ENCODE measurements at regions not wholly inside any gene's neighbourhood (a gene's known extent, or its start where the extent isn't known, plus 50 kb on each side); places are given as distances from the start of the nearest gene placed in this dataset.

GRCh38 chr1:102434421-102434820 is 437.7 kb upstream of the OLFM3 start:
- no peak for DNase-seq
- Histone ChIP-seq H3K4me3 (no peak overlapping the region), H3K4me1 (no peaks in the 10 kb centered on the region), H3K27me3 (no peaks in the 10 kb centered on the region), H3K27ac (no peak overlapping the region), H3K36me3 (no peaks in the 10 kb centered on the region), H3K9me3 (no peaks in the 10 kb centered on the region)
- TF ChIP-seq POLR2A (IDR thresholded peaks at IDR 0.05): no peak
- WGBS, 2 donors: 69 to 71% methylated on average over 4 of the region's 4 CpGs
- ATAC-seq (ENCODE audit: low FRiP score in 2 of 2): no peak

- ATAC-seq (ENCODE audit: low FRiP score in 2 of 2) (no peak), DNase-seq (no peak)
- Histone ChIP-seq H3K4me3 (no peak overlapping the region), H3K4me1 (no peaks in the 10 kb centered on the region), H3K27me3 (no peaks in the 10 kb centered on the region), H3K9me3 (no peaks in the 10 kb centered on the region), H3K36me3 (no peaks in the 10 kb centered on the region), H3K27ac (no peak overlapping the region)
- TF ChIP-seq, protein P1, sequence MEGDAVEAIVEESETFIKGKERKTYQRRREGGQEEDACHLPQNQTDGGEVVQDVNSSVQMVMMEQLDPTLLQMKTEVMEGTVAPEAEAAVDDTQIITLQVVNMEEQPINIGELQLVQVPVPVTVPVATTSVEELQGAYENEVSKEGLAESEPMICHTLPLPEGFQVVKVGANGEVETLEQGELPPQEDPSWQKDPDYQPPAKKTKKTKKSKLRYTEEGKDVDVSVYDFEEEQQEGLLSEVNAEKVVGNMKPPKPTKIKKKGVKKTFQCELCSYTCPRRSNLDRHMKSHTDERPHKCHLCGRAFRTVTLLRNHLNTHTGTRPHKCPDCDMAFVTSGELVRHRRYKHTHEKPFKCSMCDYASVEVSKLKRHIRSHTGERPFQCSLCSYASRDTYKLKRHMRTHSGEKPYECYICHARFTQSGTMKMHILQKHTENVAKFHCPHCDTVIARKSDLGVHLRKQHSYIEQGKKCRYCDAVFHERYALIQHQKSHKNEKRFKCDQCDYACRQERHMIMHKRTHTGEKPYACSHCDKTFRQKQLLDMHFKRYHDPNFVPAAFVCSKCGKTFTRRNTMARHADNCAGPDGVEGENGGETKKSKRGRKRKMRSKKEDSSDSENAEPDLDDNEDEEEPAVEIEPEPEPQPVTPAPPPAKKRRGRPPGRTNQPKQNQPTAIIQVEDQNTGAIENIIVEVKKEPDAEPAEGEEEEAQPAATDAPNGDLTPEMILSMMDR (IDR thresholded peaks at IDR 0.05): no peak
- no peak for TF ChIP-seq EP300 (IDR thresholded peaks at IDR 0.05)
- 90 to 93% methylated on average over 1 of the region's 1 CpG for WGBS, 2 donors
Observed at GRCh38 chr1:102431253-102431652, 434.5 kb upstream of the OLFM3 start.

DNA sequence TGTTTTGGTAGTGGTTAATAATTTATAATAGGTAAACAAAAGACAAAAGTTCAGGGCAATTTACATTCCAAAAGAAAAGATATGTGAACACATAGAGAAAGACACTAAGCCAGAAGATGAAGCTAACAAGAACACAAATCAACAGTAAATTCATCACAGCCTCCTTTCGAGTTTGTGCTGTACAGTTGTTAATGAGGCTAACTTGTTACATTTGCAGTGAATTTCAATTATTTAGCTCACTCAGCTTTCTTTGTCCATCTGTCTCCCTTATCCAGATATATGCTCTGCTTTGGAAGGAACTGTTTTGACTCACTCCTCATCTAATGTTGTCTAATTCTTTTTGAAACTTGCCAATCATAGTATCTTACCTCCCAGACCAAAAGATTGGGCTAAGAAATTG is 423.3 kb upstream of the OLFM3 start:
- WGBS, 2 donors: 61 to 65% methylated on average over 1 of the region's 1 CpG
- DNase-seq: no peak
- H3K36me3 ChIP-seq: no peaks in the 10 kb centered on the region
- no peak overlapping the region for H3K4me3 ChIP-seq
- no peak overlapping the region for H3K27ac ChIP-seq
- no peaks in the 10 kb centered on the region for H3K27me3 ChIP-seq
- H3K9me3 ChIP-seq: no peaks in the 10 kb centered on the region
- TF ChIP-seq EP300 (IDR thresholded peaks at IDR 0.05): no peak
- TF ChIP-seq, protein P1 (IDR thresholded peaks at IDR 0.05): no peak
- TF ChIP-seq POLR2A (IDR thresholded peaks at IDR 0.05): no peak
- TF ChIP-seq POLR2AphosphoS5 (IDR thresholded peaks at IDR 0.05): no peak
- H3K4me1 ChIP-seq: no peaks in the 10 kb centered on the region
- ATAC-seq (ENCODE audit: low FRiP score in 2 of 2): no peak
